ENCODE measurements at regions not wholly inside any gene's neighbourhood (a gene's known extent, or its start where the extent isn't known, plus 50 kb on each side); places are given as distances from the start of the nearest gene placed in this dataset.

DNA sequence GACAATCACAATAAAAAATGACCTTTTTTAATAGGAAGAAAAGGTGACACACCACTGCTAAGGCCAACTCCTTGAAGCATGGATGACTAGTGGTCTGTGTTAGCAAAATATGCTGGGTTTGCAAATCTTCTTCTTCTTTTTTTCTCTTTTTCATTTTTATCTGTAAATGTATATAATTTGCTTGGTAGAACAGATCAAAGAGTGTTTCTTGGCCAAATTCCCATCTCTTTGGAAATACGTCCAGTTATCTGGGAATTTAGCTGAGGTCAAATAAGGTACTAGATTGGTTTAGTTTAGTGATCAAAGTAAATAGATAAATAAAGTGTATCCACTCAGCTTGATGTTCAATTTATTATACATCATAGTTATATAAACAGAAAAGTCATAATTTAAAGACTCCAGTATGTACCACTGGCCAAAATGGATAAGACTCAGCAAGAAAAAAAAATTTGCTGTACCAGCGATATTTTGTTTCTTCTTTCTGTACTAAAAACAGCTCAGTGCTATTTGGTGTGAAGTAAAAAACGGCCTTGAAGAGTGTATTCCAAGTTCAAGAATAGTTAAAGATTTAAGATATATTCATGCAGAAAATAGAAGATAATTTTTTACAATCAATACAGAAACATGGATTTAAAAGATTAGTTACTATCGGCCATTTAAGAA, 738.6 kb upstream of the PIK3C3 start:
- Histone ChIP-seq H2AFZ (ENCODE audit: low read length) (no peak overlapping the region), H3K4me2 (ENCODE audit: low read depth, low read length, poor library complexity, severe bottlenecking) (no peak overlapping the region), H3K9ac (ENCODE audit: low read length) (no peak overlapping the region), H3K9me2 (replicated peaks; ENCODE audit: insufficient read depth, low read length) (no peaks in the 10 kb centered on the region), H3K36me3 (ENCODE audit: insufficient read depth, low read length) (no peaks in the 10 kb centered on the region), H3K27ac (ENCODE audit: low read length) (no peak overlapping the region), H4K20me1 (ENCODE audit: insufficient read depth, low read depth, low read length) (no peaks in the 10 kb centered on the region), H3K4me1 (ENCODE audit: low read length) (no peaks in the 10 kb centered on the region), H3K4me3 (ENCODE audit: low read length) (no peak overlapping the region), H3K27me3 (ENCODE audit: low read length) (no peaks in the 10 kb centered on the region), H3K9me3 (ENCODE audit: low read length) (no peaks in the 10 kb centered on the region), H3K79me2 (ENCODE audit: low read length) (no peaks in the 10 kb centered on the region)
- DNase-seq: no peak

DNA sequence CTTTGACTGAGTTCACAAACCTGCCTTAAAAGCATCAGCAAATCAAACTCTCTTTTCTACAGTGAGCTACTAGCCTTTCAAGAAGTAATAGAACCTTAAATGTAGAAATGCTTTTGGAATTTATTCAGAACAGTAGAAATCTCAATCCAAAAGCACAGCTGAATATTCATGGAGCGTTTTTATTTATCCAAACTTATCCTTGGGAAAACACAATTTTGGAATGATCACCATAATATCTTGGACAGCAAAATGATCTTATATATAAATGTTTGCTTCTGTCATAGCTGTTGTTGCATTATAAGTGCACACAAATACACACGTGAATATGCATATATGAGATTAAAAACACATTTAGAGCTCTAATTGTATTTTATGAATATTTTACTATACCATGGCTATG, 747.3 kb upstream of the PIK3C3 start:
- Histone ChIP-seq H3K27me3 (ENCODE audit: low read length) (no peaks in the 10 kb centered on the region), H3K4me3 (ENCODE audit: low read length) (no peak overlapping the region), H2AFZ (ENCODE audit: low read length) (no peak overlapping the region), H3K4me2 (ENCODE audit: low read depth, low read length, poor library complexity, severe bottlenecking) (no peak overlapping the region), H3K9me2 (replicated peaks; ENCODE audit: insufficient read depth, low read length) (no peaks in the 10 kb centered on the region), H3K27ac (ENCODE audit: low read length) (no peak overlapping the region), H3K9ac (ENCODE audit: low read length) (no peak overlapping the region), H3K79me2 (ENCODE audit: low read length) (no peaks in the 10 kb centered on the region), H3K9me3 (ENCODE audit: low read length) (no peaks in the 10 kb centered on the region), H3K36me3 (ENCODE audit: insufficient read depth, low read length) (no peaks in the 10 kb centered on the region), H4K20me1 (ENCODE audit: insufficient read depth, low read depth, low read length) (no peaks in the 10 kb centered on the region), H3K4me1 (ENCODE audit: low read length) (peaks cover 42% of the 10 kb centered on the region)
- DNase-seq: no peak

DNA sequence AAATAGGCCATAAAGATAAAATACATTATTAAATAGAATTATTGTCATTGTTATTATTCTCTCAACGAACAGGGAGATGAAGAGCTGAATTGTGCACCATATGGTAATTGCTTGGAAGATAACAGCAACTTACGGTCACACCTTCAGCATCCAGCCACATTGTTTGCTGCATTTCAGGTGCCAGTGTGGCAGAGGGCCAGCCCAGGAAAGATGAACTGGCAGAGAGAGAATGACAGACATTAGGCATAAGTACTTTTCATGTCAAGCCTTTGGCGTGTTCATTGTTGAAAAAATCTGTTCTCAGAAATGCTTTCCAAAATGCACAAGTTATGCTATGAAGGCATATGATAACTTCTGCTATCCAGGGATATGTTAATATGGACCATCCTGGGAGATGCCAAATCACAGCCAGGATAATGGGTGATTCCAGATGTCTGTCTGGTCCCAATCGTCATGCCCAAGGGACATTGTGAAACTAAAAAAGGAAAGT, 748.6 kb upstream of the PIK3C3 start:
- Histone ChIP-seq H3K36me3 (ENCODE audit: insufficient read depth, low read length) (no peaks in the 10 kb centered on the region), H2AFZ (ENCODE audit: low read length) (peak overlapping the region; percentile 45), H3K4me1 (ENCODE audit: low read length) (peaks cover 42% of the 10 kb centered on the region), H3K9me3 (ENCODE audit: low read length) (no peaks in the 10 kb centered on the region), H3K27ac (ENCODE audit: low read length) (peak overlapping the region; percentile 69), H3K9ac (ENCODE audit: low read length) (peak overlapping the region; percentile 5; the same call in 1 of the 2 replicates), H3K4me2 (ENCODE audit: low read depth, low read length, poor library complexity, severe bottlenecking) (peak overlapping the region; percentile 46), H3K27me3 (ENCODE audit: low read length) (no peaks in the 10 kb centered on the region), H3K9me2 (replicated peaks; ENCODE audit: insufficient read depth, low read length) (no peaks in the 10 kb centered on the region), H4K20me1 (ENCODE audit: insufficient read depth, low read depth, low read length) (no peaks in the 10 kb centered on the region), H3K79me2 (ENCODE audit: low read length) (no peaks in the 10 kb centered on the region), H3K4me3 (ENCODE audit: low read length) (peak overlapping the region; percentile 23; the same call in 1 of the 2 replicates)
- DNase-seq: peak; percentile 43

DNA sequence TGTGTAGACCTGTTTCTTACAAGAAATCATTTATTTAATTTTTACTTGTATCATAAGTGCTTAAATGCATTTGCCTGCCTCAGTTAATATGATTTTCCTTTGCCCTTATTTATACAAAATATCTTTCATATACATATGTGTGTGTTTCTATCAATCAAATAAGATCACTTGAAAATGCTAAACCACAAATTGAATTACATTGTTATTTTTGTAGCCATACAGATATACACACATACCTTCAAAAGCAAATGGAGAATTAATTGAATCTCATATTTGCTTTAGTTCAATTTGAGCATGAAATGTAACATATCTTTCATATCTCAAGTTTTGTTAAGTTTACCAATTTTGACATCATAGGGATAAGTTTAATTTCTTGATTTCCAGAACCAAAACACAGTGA, 755.8 kb upstream of the PIK3C3 start:
- DNase-seq: no peak
- H3K9ac ChIP-seq (ENCODE audit: low read length): no peak overlapping the region
- peaks cover 7% of the 10 kb centered on the region for H3K4me1 ChIP-seq (ENCODE audit: low read length)
- no peak overlapping the region for H3K27ac ChIP-seq (ENCODE audit: low read length)
- no peaks in the 10 kb centered on the region for H3K79me2 ChIP-seq (ENCODE audit: low read length)
- H3K9me2 ChIP-seq (replicated peaks; ENCODE audit: insufficient read depth, low read length): no peaks in the 10 kb centered on the region
- H3K4me3 ChIP-seq (ENCODE audit: low read length): no peak overlapping the region
- no peaks in the 10 kb centered on the region for H3K9me3 ChIP-seq (ENCODE audit: low read length)
- H3K27me3 ChIP-seq (ENCODE audit: low read length): no peaks in the 10 kb centered on the region
- no peak overlapping the region for H2AFZ ChIP-seq (ENCODE audit: low read length)
- H3K4me2 ChIP-seq (ENCODE audit: low read depth, low read length, poor library complexity, severe bottlenecking): no peak overlapping the region
- H3K36me3 ChIP-seq (ENCODE audit: insufficient read depth, low read length): no peaks in the 10 kb centered on the region; the same call in 1 of the 2 replicates
- no peaks in the 10 kb centered on the region for H4K20me1 ChIP-seq (ENCODE audit: insufficient read depth, low read depth, low read length)

DNA sequence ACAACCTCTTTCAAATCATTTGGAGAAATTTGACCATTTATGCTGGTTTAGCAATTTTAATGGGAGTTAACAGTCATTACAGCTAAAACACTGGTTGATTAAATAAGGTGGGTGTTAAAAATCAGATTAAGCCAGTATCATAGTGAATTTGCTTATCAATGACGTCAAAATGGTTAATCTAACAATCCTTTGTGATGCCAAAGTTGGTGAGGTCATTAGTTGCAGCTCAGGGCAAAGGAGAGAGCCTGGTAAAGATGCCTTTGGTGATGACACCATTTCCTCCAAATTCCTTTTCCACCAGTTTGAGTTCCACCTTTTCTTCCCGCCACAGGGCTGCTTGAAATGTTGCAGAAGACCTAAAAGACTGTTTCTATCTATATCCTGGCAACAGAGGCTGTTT, 757.1 kb upstream of the PIK3C3 start:
- Histone ChIP-seq H3K4me2 (ENCODE audit: low read depth, low read length, poor library complexity, severe bottlenecking) (no peak overlapping the region), H3K9me3 (ENCODE audit: low read length) (no peaks in the 10 kb centered on the region), H4K20me1 (ENCODE audit: insufficient read depth, low read depth, low read length) (no peaks in the 10 kb centered on the region), H3K27ac (ENCODE audit: low read length) (no peak overlapping the region), H3K36me3 (ENCODE audit: insufficient read depth, low read length) (no peaks in the 10 kb centered on the region; the same call in 1 of the 2 replicates), H3K27me3 (ENCODE audit: low read length) (no peaks in the 10 kb centered on the region), H2AFZ (ENCODE audit: low read length) (no peak overlapping the region), H3K9me2 (replicated peaks; ENCODE audit: insufficient read depth, low read length) (no peaks in the 10 kb centered on the region), H3K4me1 (ENCODE audit: low read length) (peaks cover 1% of the 10 kb centered on the region; the same call in 1 of the 2 replicates), H3K79me2 (ENCODE audit: low read length) (no peaks in the 10 kb centered on the region), H3K4me3 (ENCODE audit: low read length) (no peak overlapping the region), H3K9ac (ENCODE audit: low read length) (no peak overlapping the region)
- no peak for DNase-seq

DNA sequence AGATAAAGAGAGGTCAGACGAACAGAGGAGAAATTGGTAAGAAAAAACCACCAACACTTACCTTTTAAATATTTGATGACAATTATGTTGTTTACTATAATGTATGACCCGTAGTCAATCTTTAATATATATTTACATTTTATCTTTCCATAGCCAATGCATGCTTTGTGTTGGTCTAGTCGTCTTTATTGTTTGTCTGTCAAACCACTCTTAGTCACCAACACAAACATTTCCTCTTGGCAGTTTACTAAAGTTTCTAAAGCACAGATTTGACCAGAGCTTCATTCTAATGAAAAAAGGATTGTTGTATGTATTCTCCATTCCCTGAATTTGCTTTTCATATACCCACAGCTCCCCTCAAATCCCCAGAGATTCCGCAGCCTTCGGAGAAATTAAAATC, 784.7 kb upstream of the PIK3C3 start:
- no peak overlapping the region for H3K9ac ChIP-seq (ENCODE audit: low read length)
- no peak for DNase-seq
- no peaks in the 10 kb centered on the region for H3K4me1 ChIP-seq (ENCODE audit: low read length)
- H3K9me3 ChIP-seq (ENCODE audit: low read length): no peaks in the 10 kb centered on the region
- H3K36me3 ChIP-seq (ENCODE audit: insufficient read depth, low read length): no peaks in the 10 kb centered on the region
- H2AFZ ChIP-seq (ENCODE audit: low read length): peak overlapping the region; percentile 65; the same call in 1 of the 2 replicates
- H3K79me2 ChIP-seq (ENCODE audit: low read length): no peaks in the 10 kb centered on the region
- no peak overlapping the region for H3K4me3 ChIP-seq (ENCODE audit: low read length)
- no peaks in the 10 kb centered on the region for H3K27me3 ChIP-seq (ENCODE audit: low read length)
- H3K27ac ChIP-seq (ENCODE audit: low read length): no peak overlapping the region
- H3K4me2 ChIP-seq (ENCODE audit: low read depth, low read length, poor library complexity, severe bottlenecking): no peak overlapping the region
- no peaks in the 10 kb centered on the region for H3K9me2 ChIP-seq (replicated peaks; ENCODE audit: insufficient read depth, low read length)
- no peaks in the 10 kb centered on the region for H4K20me1 ChIP-seq (ENCODE audit: insufficient read depth, low read depth, low read length)

DNA sequence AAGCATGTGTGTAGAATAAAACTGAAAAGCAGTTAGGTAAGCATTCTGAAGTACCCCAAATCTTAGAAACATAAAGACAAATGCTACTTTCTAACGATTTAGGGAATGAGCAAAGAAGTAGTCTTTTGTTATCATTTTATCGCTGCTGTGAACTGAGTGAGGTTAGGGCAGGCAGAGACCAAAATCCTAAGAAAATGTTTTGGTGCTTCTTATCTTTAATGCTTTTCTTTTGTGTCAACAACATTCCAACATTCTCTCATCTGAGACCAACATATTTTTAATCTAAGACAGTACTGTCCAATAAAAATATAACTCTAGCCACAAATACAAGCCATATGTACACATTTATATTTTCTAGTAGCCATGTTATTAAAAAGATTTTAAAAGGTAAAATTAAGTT, 789.4 kb upstream of the PIK3C3 start:
- no peaks in the 10 kb centered on the region for H4K20me1 ChIP-seq (ENCODE audit: insufficient read depth, low read depth, low read length)
- DNase-seq: no peak
- no peak overlapping the region for H3K27ac ChIP-seq (ENCODE audit: low read length)
- H3K4me3 ChIP-seq (ENCODE audit: low read length): no peak overlapping the region
- H3K36me3 ChIP-seq (ENCODE audit: insufficient read depth, low read length): no peaks in the 10 kb centered on the region
- no peak overlapping the region for H3K4me2 ChIP-seq (ENCODE audit: low read depth, low read length, poor library complexity, severe bottlenecking)
- H3K79me2 ChIP-seq (ENCODE audit: low read length): no peaks in the 10 kb centered on the region
- H3K9me2 ChIP-seq (replicated peaks; ENCODE audit: insufficient read depth, low read length): no peaks in the 10 kb centered on the region
- H3K27me3 ChIP-seq (ENCODE audit: low read length): no peaks in the 10 kb centered on the region
- no peak overlapping the region for H2AFZ ChIP-seq (ENCODE audit: low read length)
- no peak overlapping the region for H3K9ac ChIP-seq (ENCODE audit: low read length)
- H3K4me1 ChIP-seq (ENCODE audit: low read length): peaks cover 8% of the 10 kb centered on the region; the same call in 1 of the 2 replicates
- no peaks in the 10 kb centered on the region for H3K9me3 ChIP-seq (ENCODE audit: low read length)

DNA sequence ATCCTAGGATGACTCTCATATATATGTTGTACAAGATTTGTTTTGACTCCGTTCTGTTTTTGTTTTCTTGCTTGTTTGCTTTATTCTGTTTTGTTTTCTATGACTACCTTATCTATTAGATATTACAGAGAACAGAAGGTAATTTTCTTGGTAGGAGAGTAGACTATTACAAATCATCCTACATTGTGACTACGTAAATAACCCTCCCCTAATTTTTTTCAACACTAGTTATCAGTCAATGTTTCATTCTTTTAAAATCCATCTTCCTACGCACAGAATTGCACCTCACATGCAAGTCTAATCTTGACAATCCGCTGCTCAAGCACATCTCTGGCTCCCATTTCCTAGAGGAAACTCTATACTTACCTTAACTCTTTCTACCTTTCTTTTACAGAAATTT, 792.3 kb upstream of the PIK3C3 start:
- no peaks in the 10 kb centered on the region for H3K36me3 ChIP-seq (ENCODE audit: insufficient read depth, low read length)
- no peak overlapping the region for H2AFZ ChIP-seq (ENCODE audit: low read length)
- no peak overlapping the region for H3K27ac ChIP-seq (ENCODE audit: low read length)
- no peak for DNase-seq
- no peak overlapping the region for H3K9ac ChIP-seq (ENCODE audit: low read length)
- H3K9me3 ChIP-seq (ENCODE audit: low read length): no peaks in the 10 kb centered on the region
- H3K4me2 ChIP-seq (ENCODE audit: low read depth, low read length, poor library complexity, severe bottlenecking): no peak overlapping the region
- H3K4me1 ChIP-seq (ENCODE audit: low read length): peaks cover 8% of the 10 kb centered on the region; the same call in 1 of the 2 replicates
- no peaks in the 10 kb centered on the region for H3K79me2 ChIP-seq (ENCODE audit: low read length)
- no peaks in the 10 kb centered on the region for H3K27me3 ChIP-seq (ENCODE audit: low read length)
- no peaks in the 10 kb centered on the region for H3K9me2 ChIP-seq (replicated peaks; ENCODE audit: insufficient read depth, low read length)
- H3K4me3 ChIP-seq (ENCODE audit: low read length): no peak overlapping the region
- no peaks in the 10 kb centered on the region for H4K20me1 ChIP-seq (ENCODE audit: insufficient read depth, low read depth, low read length)

Data from Karpas-422 (cell line).